DOHH2 (cell line): ENCODE measurements at regions not wholly inside any gene's neighbourhood (a gene's known extent, or its start where the extent isn't known, plus 50 kb on each side); places are given as distances from the start of the nearest gene placed in this dataset.

Experiments used
- H3F3A ChIP-seq: fragments of 200-600 bp; sonication (generic), shearing (Covaris generic); 2 replicates; pipeline ENCODE4 v1.6.0; 2016; ENCODE audit warnings: antibody characterized with exemption, mild to moderate bottlenecking; ENCODE audit not compliant: control insufficient read depth, insufficient read depth
- H3K27ac ChIP-seq: fragments of 200-600 bp; sonication (generic); 2 replicates; pipeline ENCODE4 v1.5.1; 2014; ENCODE audit warnings: low read depth, mild to moderate bottlenecking, low read length, moderate library complexity
- H3K27me3 ChIP-seq: fragments of 200-600 bp; sonication (generic); 2 replicates; pipeline ENCODE4 v1.6.1; 2014; ENCODE audit warnings: mild to moderate bottlenecking, low read length, mixed read lengths; ENCODE audit not compliant: control insufficient read depth
- H3K36me3 ChIP-seq: fragments of 200-600 bp; sonication (generic); 2 replicates; pipeline ENCODE4 v1.6.1; 2014; ENCODE audit warnings: mild to moderate bottlenecking, low read length, moderate library complexity, mixed read lengths; ENCODE audit not compliant: control insufficient read depth
- H3K4me1 ChIP-seq: fragments of 200-600 bp; sonication (generic); 2 replicates; pipeline ENCODE4 v1.6.1; 2014; ENCODE audit warnings: mild to moderate bottlenecking, low read length, mixed read lengths; ENCODE audit not compliant: control insufficient read depth
- H3K4me2 ChIP-seq: fragments of 200-600 bp; sonication (generic); 2 replicates; pipeline ENCODE4 v1.6.0; 2014; ENCODE audit warnings: mild to moderate bottlenecking, low read length, moderate library complexity
- H3K4me3 ChIP-seq: fragments of 200-600 bp; sonication (generic); 2 replicates; pipeline ENCODE4 v1.5.1; 2014; ENCODE audit warnings: mild to moderate bottlenecking, low read length, mixed read lengths
- H3K79me2 ChIP-seq: fragments of 200-600 bp; sonication (generic); 2 replicates; pipeline ENCODE4 v1.6.1; 2014; ENCODE audit warnings: mild to moderate bottlenecking, low read length, mixed read lengths; ENCODE audit not compliant: control insufficient read depth
- H3K9me2 ChIP-seq: fragments of 200-600 bp; sonication (generic); replicated peaks from 2 replicates; pipeline ENCODE4 v1.6.1; 2014; ENCODE audit warnings: mild to moderate bottlenecking, low read length, mixed read lengths; ENCODE audit not compliant: control insufficient read depth
- H3K9me3 ChIP-seq: fragments of 200-600 bp; sonication (generic); 2 replicates; pipeline ENCODE4 v1.6.1; 2014; ENCODE audit warnings: antibody characterized with exemption, low read length, mixed read lengths; ENCODE audit not compliant: control insufficient read depth, insufficient read depth
- H4K20me1 ChIP-seq: fragments of 200-600 bp; sonication (generic); 2 replicates; pipeline ENCODE4 v1.6.0; 2014; ENCODE audit warnings: low read depth, mild to moderate bottlenecking, antibody characterized with exemption, low read length, moderate library complexity; ENCODE audit not compliant: control insufficient read depth, insufficient read depth
- CTCF ChIP-seq: fragments of 200-600 bp; sonication (generic); IDR thresholded peaks from one replicate; pipeline ENCODE4 v1.5.1; 2014; ENCODE audit warnings: antibody characterized with exemption, mild to moderate bottlenecking, low read depth, low read length; ENCODE audit not compliant: poor library complexity, severe bottlenecking
- EZH2phosphoT487 ChIP-seq: fragments of 200-600 bp; sonication (generic); IDR thresholded peaks from 2 replicates; pipeline ENCODE4 v1.6.1; 2017; ENCODE audit warnings: borderline replicate concordance, mild to moderate bottlenecking, antibody characterized with exemption, low read length, moderate library complexity, mixed read lengths

- no peak overlapping the region for H3K27ac ChIP-seq
- no peak for TF ChIP-seq EZH2phosphoT487
- no peak for TF ChIP-seq CTCF
- no peaks in the 10 kb centered on the region for H3K79me2 ChIP-seq
- no peak overlapping the region for H3K4me2 ChIP-seq
- H3K27me3 ChIP-seq = no peaks in the 10 kb centered on the region
- H3F3A ChIP-seq = no peaks in the 10 kb centered on the region
- H3K4me3 ChIP-seq = no peak overlapping the region
- no peaks in the 10 kb centered on the region for H4K20me1 ChIP-seq
- H3K36me3 ChIP-seq = no peaks in the 10 kb centered on the region
- H3K4me1 ChIP-seq = no peaks in the 10 kb centered on the region
- no peaks in the 10 kb centered on the region for H3K9me2 ChIP-seq
- H3K9me3 ChIP-seq = no peaks in the 10 kb centered on the region
Observed at GRCh38 chr3:21269882-21270281, 481.1 kb downstream of the ZNF385D start.

- no peak overlapping the region for H3K4me2 ChIP-seq
- no peaks in the 10 kb centered on the region for H4K20me1 ChIP-seq
- TF ChIP-seq CTCF = no peak
- TF ChIP-seq EZH2phosphoT487 = no peak
- H3K9me3 ChIP-seq = no peaks in the 10 kb centered on the region
- H3K79me2 ChIP-seq = no peaks in the 10 kb centered on the region
- no peaks in the 10 kb centered on the region for H3K36me3 ChIP-seq
- no peaks in the 10 kb centered on the region for H3F3A ChIP-seq
- H3K27ac ChIP-seq = no peak overlapping the region
- no peaks in the 10 kb centered on the region for H3K9me2 ChIP-seq
- H3K27me3 ChIP-seq = no peaks in the 10 kb centered on the region
- H3K4me1 ChIP-seq = no peaks in the 10 kb centered on the region
- no peak overlapping the region for H3K4me3 ChIP-seq
Observed at GRCh38 chr3:21260507-21260906, 490.5 kb downstream of the ZNF385D start.

- no peaks in the 10 kb centered on the region for H3K4me1 ChIP-seq
- no peaks in the 10 kb centered on the region for H4K20me1 ChIP-seq
- H3K9me2 ChIP-seq = no peaks in the 10 kb centered on the region
- no peak for TF ChIP-seq CTCF
- TF ChIP-seq EZH2phosphoT487 = no peak
- H3F3A ChIP-seq = no peaks in the 10 kb centered on the region
- H3K79me2 ChIP-seq = no peaks in the 10 kb centered on the region
- no peak overlapping the region for H3K4me2 ChIP-seq
- H3K4me3 ChIP-seq = no peak overlapping the region
- H3K27ac ChIP-seq = no peak overlapping the region
- H3K36me3 ChIP-seq = no peaks in the 10 kb centered on the region
- H3K27me3 ChIP-seq = no peaks in the 10 kb centered on the region
- no peaks in the 10 kb centered on the region for H3K9me3 ChIP-seq
Observed at GRCh38 chr3:21259896-21260295, 491.1 kb downstream of the ZNF385D start.

GRCh38 chr3:21256932-21257331, 494.1 kb downstream of the ZNF385D start:
- Histone ChIP-seq H3K9me2 (no peaks in the 10 kb centered on the region), H3K9me3 (no peaks in the 10 kb centered on the region), H3K4me1 (no peaks in the 10 kb centered on the region), H3K79me2 (no peaks in the 10 kb centered on the region), H3F3A (no peaks in the 10 kb centered on the region), H3K27me3 (no peaks in the 10 kb centered on the region), H3K4me3 (no peak overlapping the region), H3K4me2 (no peak overlapping the region), H4K20me1 (no peaks in the 10 kb centered on the region), H3K27ac (no peak overlapping the region), H3K36me3 (no peaks in the 10 kb centered on the region)
- TF ChIP-seq CTCF = no peak
- TF ChIP-seq EZH2phosphoT487 = no peak
